GM19438 (cell line): ENCODE measurements at regions not wholly inside any gene's neighbourhood (a gene's known extent, or its start where the extent isn't known, plus 50 kb on each side); places are given as distances from the start of the nearest gene placed in this dataset.

Experiments used
- ATAC-seq: cut with Tn5 transposase; IDR thresholded peaks from one replicate; pipeline ENCODE4 v1.9.1; 2021; ENCODE audit warnings: low read depth; ENCODE audit not compliant: unreplicated experiment

- no peak for ATAC-seq
Observed at GRCh38 chr2:215670396-215670795, 234.5 kb upstream of the FN1 start.

GRCh38 chr2:215668378-215668775 lies 232.5 kb upstream of the FN1 start:
- no peak for ATAC-seq

- ATAC-seq = no peak
Observed at GRCh38 chr2:215667585-215668377, 231.9 kb upstream of the FN1 start.

GRCh38 chr2:215664847-215665525 lies 229.1 kb upstream of the FN1 start:
- ATAC-seq = no peak

GRCh38 chr2:215662715-215663114 lies 226.8 kb upstream of the FN1 start:
- ATAC-seq = no peak

- ATAC-seq = no peak
Observed at GRCh38 chr2:215660687-215661086, 224.8 kb upstream of the FN1 start.

GRCh38 chr2:215659650-215660049 lies 223.8 kb upstream of the FN1 start:
- ATAC-seq = no peak

GRCh38 chr2:215658635-215659305 lies 222.9 kb upstream of the FN1 start:
- no peak for ATAC-seq

GRCh38 chr2:215657844-215658243 lies 222.0 kb upstream of the FN1 start:
- no peak for ATAC-seq

GRCh38 chr2:215654148-215654819 lies 218.4 kb upstream of the FN1 start:
- no peak for ATAC-seq

- no peak for ATAC-seq
Observed at GRCh38 chr2:215653344-215654030, 217.6 kb upstream of the FN1 start.

- ATAC-seq = no peak
Observed at GRCh38 chr2:215652388-215652787, 216.5 kb upstream of the FN1 start.

GRCh38 chr2:215651412-215651811 lies 215.5 kb upstream of the FN1 start:
- no peak for ATAC-seq

- no peak for ATAC-seq
Observed at GRCh38 chr2:215644233-215644897, 208.5 kb upstream of the FN1 start.

GRCh38 chr2:215638687-215639086 lies 202.8 kb upstream of the FN1 start:
- no peak for ATAC-seq

GRCh38 chr2:215637651-215638050 lies 201.8 kb upstream of the FN1 start:
- no peak for ATAC-seq

GRCh38 chr2:215636816-215637215 lies 200.9 kb upstream of the FN1 start:
- no peak for ATAC-seq

GRCh38 chr2:215635788-215636139 lies 199.9 kb upstream of the FN1 start:
- no peak for ATAC-seq

- ATAC-seq = no peak
Observed at GRCh38 chr2:215635071-215635787, 199.4 kb upstream of the FN1 start.
